ENCODE measurements at regions not wholly inside any gene's neighbourhood (a gene's known extent, or its start where the extent isn't known, plus 50 kb on each side); places are given as distances from the start of the nearest gene placed in this dataset.
"Not testable (repeated sequence)": the region's sequence is repeated elsewhere in the genome, so short reads cannot be mapped to it uniquely, and the experiment has no call there.

DNA sequence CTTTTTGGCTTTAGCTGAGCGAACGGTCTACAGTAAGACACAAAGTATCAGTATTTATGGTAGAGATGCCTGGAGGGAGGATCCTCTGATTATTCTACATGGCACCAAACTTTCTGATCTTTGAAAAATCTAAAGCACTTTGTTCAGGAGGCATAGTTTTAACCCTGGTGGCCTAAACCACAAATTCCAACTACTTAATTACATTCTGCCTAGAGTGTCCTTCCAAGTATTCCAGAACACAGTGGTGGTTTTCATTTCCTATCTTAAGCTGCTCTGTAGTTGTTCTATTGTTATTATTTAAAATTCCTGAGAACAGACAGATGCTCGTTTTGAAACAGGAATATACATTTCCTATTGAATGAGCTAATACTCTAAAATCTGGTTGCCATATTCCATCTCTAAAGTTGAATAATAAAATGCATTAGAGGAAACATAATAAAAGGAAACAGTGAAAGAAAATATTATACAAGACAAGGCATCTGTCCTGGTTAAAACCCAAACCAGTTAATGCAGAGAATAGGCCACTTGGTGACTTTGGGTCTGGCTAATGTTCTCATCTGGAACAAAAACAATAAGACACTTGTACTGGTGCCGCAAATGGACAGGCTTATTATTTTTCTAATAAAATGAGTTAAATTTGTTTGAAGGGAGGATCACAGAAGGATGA, 657.4 kb downstream of the SPRY1 start:
- no peak for DNase-seq (ENCODE audit: low spot score)

DNA sequence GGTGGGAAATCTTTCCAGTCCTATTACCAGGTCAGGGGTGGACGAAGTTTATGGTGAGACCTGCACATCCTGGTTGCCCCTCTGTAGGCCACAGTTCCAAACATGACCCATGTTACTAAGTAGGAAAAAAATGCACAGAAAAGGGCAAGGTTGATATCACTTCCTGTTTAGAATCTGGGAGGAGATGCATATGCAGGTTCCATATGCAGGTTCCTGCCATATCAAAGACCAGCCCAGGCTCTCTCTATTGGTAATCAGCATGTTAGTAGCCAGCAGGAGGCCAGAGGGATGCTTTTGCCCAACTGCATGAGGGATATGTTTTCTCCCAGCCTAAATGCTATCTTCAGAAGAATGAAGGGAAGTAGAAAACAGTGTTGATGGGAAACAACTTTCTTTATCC, 657.2 kb downstream of the ANKRD50 start:
- DNase-seq (ENCODE audit: low spot score), result no peak

DNA sequence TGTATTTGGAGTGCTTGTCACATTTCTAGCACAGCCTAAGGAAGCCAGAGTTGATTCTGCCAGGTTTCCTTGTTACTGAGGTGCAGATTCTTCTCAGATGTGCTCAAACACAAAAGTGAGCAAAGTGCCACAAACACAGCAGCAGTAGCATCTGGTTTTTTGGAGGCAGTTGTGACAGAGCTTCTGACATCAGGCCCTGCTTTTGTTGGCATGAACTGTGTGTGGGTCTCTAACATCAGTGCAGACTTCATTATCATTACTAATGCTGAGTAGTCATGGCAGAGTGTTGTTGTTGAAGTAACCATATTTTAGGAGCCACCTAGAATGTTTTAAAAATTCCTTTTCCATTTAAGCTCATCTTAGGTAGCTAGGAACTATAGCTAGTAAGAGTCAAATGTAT, 656.6 kb downstream of the ANKRD50 start:
- DNase-seq (ENCODE audit: low spot score), result no peak

DNA sequence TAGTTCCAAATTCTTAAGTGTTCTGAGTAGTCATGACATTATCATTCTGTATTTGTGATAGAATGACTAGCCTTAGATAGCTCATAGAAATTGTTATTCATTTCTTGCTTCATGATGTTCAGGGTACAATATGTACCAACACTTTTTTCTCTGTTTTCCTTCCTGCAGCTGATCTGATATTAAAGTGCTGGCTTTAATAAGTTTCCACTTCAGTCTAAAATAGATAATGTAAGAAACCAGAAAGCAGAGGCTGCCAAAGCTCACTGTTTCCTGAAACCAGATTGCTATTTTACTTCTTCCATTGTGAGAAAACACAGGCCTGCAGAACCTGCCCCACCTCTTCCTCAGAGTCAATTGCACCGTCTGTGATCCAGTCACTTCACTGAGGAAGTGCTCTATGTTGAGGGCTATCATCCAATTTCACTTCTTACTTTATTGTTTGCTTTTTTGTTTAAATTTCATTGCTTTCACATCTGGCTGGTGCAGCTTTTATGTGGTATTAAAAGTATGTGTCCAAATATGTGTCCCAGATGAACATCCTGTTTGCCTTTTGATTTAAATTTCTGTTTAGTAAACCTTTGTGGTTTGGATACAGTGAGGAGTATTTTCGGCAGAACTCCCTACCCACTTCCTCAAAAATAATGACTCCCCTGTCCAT, 652.1 kb downstream of the ANKRD50 start:
- DNase-seq (ENCODE audit: low spot score), result peak; percentile 54

DNA sequence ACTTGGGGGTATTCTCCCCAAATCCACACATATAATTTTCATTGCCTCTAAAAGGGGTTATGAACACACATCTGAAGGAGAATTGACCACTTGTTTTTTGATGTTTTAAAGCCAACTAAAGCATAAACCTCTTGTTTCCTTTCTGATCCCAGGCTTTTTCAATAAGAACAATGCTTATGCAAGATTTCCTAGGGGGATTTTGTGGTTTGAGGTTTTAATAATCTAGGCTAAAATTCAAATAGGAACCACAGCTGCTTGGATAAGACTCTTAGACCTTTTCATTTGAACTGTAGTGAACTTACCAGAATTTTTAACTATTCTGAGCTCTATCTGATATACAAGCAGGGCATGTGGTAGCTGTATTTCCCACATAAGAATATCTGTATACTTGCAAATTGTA, 651.1 kb downstream of the ANKRD50 start:
- no peak for DNase-seq (ENCODE audit: low spot score)

DNA sequence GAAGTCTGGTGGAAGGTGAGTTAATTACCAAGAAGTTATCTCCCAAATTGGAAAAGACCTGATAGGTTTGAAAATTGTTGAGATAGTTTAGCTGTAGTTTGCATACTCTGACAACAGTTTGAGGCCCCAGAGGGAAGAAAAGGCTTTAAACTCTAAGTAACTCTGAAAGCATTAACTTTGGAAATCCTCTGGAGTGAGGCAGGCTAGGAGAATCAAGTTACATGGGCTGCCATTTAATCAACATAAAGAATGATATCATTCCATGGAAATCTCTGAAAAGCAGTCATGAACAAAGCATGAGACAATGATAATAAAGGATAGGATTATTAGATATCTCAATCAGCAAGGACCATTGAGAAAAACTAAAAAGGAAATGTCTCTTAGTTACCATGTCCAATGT, 647.1 kb downstream of the ANKRD50 start:
- DNase-seq (ENCODE audit: low spot score), result no peak

DNA sequence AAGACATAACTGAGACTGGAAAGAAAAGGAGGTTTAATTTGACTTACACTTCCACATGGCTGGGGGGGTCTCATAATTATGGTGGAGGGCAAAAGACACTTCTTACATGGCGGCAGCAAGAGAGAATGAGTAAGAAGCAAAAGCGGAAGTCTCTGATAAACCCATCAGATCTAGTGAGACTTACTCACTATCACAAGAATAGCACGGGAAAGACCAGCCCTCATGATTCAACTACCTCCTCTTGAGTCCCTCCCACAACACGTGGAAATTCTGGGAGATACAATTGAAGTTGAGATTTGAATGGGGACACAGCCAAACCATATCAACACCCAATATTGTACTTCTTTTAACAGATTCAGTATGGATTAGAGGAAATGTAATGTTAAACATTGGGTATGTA, 646.6 kb downstream of the ANKRD50 start:
- DNase-seq (ENCODE audit: low spot score), result no peak

DNA sequence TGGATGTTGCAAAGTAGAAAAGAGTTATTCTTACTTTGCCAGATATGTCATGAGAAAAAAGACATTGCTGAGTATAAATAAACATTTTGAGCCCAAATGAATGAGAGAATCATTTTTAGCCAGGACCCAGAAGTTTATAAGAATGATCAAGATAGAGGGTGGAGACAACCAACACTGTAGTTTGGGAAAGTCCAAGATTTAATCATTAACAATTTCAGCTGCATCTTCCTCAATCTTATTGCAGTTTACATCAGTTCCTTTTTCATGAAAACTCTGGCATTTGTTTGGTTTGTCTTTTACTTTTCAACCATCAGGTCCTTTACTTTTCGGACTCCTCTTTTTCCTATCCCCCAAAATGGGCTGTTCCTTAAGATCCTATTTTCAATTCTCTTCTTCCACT, 645.9 kb downstream of the ANKRD50 start:
- no peak for DNase-seq (ENCODE audit: low spot score)

DNA sequence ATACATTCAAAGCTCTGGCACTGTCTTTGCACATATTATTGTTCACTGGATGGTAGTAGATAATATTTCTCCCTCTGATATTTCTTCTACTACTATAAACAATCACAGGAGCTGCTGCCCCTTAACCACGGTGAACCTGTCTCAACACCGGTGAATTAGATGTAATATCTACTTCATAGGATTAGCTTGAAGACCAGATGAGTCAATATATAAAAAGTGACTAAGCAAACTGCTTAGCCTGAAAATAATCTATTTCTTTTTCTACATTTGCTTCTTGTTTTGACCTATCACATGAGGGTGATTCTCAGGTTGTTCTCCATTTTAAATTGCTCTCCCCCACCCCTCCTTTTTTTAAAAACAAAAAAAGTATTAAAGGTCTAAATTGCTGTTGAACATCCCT, 645.5 kb downstream of the ANKRD50 start:
- no peak for DNase-seq (ENCODE audit: low spot score)

DNA sequence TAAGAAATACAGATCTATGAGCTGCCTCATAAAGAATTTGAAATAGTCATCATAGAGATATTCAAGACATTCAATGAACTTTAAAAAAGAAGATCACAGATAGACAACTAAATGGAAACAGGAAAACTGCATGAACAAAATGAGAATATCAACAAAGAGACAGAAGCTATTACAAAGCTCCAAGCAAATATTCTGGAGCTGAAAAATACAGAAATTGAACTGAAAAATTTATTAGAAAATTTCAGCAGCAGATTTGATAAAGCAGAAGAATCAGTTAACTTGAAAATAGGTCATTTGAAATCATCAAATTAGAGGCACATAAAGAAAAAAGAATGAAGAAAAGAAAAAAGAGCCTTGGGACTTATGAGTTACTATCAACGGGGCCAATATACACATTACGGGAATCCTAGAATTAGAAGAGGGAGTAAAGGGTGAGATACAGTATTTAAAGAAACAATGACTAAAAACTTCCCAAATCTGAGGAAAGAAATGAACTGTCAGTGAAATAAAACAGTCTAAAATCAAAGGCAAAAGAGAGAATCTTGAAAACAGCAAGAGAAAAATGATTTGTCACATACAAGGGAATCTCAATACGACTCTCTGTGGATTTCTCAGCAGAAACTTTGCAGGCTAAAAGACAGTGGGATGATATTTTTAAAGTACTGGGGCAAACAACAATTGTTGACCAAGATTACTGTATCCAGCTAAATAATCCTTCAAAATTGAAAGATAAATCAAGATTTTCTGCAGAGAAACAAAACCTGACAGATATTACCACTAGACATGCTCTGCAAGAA, 641.6 kb downstream of the ANKRD50 start:
- no peak for DNase-seq (ENCODE audit: low spot score)

DNA sequence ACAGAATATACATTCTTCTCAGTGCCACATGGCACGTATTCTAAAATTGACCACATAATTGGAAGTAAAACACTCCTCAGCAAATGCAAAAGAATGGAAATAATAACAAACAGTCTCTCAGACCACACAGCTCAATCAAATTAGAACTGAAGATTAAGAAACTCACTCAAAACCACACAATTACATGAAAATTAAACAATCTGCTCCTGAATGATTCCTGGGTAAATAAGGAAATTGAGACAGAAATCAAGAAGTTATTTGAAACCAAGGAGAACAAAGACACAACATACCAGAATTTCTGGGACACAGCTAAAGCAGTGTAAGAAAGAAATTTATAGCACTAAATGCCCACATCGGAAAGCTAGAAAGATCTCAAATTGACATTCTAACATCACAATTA, 637.3 kb downstream of the ANKRD50 start:
- DNase-seq (ENCODE audit: low spot score), result not testable (repeated sequence)

DNA sequence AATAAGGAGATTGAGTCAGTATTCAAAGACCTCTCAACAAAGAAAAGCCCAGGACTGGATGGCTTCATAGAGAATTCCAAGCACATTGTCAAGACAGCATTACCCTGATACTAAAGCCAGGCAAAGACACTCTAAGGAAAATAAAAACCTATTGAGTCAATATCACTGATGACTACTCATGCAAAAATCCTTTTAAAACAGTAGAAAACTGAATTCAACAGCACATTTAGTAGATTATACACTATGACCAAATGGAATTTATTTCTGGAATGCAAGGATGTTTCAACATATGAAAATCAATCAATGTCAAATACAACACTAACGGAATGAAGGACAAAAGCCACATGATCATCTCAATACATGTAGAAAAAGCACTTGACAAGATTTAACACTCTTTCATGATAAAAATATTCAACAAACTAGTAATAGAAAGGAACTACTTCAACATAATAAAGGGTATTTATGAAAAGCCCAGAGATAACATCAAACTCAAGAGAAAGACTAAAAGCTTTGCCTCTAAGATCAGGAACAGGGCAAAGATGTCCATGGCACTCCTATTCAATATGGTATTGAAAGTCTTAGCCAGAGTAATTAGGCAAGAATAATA, 633.3 kb downstream of the ANKRD50 start:
- no peak for DNase-seq (ENCODE audit: low spot score)

DNA sequence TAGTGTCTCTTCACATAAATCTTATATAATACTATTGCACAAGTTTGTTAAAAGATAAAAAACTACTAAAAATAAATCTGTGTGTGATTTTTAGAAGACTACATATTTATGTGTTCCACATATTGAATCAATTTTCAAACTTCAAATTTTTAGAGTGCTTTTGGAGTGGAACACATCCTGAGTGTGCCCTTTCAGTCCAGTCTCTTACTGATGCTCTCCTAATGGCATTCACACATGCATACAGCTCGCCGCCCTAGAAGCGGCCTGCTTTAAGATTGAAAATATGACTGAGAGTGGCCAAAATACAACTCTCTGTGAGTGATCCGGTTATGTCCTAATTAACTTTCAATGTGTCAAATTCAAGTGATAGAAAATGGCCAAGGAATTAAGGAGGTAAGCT, 628.8 kb downstream of the ANKRD50 start:
- no peak for DNase-seq (ENCODE audit: low spot score)

DNA sequence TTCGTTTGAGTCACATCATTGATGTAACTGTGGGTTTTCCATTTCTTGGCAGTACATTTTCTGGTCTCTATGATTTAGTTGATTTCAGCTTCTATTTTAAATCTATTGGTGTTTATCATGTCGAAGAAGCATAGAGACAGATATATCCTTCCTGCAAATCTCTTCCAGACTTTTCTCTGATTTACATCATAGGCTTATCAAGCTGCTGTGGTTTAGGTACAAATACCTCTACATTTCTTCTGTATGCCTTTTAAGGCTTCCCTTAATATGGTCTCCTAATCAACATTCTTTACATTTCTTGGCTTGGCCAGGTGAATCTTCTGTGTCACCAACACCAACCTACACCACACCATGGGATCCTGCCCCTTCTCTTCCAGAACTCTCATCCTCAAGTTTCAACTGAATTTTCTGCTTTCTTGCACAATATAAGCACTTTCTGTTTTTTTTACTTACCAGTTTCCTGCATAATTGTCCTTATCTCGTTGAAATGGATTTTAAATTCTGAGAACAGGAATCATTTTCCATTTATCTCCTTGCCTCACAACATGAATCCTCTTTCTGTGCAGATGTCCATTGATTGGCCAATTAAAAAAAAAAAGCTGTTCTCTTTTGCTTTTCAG, 626.9 kb downstream of the ANKRD50 start:
- no peak for DNase-seq (ENCODE audit: low spot score)

DNA sequence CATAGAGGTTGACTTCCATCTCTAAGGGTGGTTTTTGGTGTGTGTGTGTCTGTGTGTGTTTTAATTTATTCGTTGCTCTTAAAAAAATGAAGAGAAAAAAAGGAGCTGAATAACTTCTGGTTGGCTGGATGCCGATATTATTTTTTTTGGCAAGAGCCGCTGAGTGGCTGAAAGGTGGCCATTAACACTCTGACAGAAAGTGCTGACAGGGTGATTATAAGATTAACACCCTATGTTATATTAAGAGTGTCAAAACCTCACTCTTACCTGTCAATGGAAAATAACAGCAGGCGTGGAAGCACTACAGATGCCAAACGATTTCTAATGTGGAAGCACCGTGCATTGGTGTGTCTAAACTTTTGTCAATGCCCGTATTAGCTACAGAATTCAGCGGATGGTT, 622.5 kb downstream of the ANKRD50 start:
- DNase-seq (ENCODE audit: low spot score), result no peak

DNA sequence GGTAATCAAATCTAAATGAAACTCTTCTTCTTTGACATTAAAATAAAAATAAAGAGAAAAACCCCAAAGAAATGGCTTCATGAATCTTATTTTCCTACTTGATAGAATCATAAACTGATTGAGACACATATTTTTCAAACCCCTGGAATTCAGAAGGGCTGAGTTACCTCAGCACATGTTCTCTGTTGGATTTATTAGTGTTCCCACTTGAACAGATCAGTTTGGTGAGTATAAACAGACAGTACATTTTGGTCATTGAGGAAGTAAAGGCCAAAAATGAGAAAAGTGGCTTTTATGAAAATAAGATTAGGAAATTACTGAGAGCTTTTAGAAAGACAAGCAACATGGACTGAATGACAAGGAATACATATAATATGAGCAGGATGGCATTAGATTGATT, 620.4 kb downstream of the ANKRD50 start:
- DNase-seq (ENCODE audit: low spot score), result no peak

DNA sequence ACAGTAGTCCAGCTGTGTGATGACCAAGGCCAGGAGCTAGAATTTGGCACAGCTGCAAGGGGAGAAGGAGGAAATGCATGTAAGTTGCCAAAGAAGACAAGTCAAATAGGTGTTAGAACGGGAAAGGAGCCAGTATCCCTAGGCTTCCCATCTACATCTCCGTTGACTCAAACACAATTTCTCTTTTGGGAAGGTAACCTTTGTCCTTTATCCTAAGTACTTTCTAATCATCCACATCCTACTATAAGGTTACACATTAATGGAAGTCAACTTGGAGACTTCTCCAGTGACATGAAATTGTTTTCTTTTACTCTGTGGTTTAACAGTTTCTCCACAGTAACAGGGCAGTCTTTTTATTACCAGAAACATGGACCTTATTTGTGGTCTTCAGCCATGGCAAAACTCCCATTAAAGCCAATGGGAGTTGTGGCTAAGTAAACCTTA, 620.0 kb downstream of the ANKRD50 start:
- no peak for DNase-seq (ENCODE audit: low spot score)

DNA sequence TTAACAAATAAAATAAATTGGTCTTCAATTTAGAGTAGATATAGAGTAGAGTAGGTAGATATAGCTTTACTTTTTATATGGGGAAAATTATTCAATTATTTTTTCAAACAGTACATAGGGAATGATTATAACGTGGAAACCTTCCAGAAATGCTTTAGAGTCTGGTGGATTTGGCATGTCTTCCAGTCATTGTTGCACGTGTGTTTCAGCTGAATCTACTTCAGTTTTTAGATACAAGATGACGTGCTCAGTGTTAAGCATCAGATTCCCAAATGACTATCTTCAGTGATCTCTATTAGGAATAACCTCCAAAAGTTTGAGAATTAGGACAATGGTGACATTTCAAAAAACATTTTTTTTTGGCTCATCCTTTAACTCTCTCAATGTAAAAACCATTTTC, 616.9 kb downstream of the ANKRD50 start:
- no peak for DNase-seq (ENCODE audit: low spot score)

DNA sequence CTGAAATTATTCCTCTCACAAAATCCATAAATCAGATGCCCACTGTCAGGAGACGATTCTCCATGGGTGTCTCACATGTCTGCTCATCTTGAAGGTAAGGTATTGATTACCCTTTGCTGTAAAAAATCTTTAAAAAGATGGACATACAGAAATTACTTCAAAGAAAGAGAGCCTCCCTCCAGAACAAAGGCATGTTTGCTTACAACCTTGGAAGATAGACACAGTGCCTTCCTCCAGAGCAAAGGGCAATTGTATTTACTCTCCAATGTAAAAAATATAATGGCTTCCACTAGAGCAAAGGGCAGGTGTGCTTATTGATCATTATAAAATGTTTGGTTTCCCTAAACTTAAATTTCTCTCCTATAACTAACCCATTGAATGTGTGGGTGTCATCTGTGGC, 616.2 kb downstream of the ANKRD50 start:
- no peak for DNase-seq (ENCODE audit: low spot score)

DNA sequence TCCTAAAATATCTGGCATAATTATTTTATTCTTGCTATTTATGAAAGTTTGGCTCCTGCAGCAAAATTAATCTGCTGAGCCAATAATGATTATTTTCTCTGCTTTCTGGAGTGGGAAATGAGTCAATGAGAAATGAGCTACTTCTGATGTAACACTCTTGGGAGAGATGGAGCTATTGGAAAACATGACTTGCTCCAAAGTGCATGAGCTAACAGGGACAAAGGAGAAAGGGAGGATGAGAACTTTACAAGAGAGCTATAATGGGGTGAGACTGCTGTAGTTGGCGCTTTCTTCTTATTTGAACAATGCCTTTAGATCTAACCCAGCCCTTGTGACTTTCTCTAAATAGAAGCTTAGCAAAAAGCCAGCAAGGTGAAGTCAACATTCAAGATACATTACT, 615.1 kb downstream of the ANKRD50 start:
- DNase-seq (ENCODE audit: low spot score), result no peak

DNA sequence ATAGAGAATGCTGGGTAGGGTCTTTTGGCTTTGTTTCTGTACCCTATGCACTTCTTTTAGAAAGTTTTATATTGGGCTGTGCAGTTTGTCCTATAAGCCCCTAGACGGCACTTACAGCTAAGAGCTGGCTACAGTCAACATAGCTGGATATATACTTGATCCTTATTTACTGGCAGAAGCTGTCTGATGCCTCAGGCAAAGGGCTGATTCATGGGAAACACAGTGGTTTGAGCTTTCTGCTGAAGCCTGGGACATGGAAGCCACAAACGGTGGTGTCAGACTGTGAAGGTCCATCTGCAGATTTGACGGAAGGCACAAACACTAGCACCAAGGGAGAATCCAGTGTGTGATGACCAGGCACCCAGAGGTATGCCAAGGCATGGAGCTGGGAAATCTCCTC, 608.4 kb downstream of the ANKRD50 start:
- no peak for DNase-seq (ENCODE audit: low spot score)

DNA sequence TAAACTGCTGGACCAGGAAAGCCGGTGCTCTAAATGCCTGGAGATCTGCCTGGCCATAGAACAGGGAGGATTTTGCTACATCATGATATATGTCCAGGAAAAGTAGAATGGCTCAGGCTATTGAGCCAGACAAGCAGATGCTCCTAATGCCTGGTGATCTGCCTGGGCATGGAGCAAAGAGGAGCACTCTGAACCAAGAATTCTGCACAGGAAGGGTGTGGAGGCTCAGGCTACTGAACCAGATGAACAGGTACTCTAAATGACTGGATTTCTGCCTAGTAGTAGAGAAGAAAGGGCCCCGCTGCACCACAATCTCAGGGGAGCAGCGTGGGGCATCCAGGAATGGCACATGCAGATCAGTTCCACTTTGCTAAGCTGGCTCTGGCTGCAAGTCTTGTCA, 607.9 kb downstream of the ANKRD50 start:
- no peak for DNase-seq (ENCODE audit: low spot score)
